Smooth muscle cell (in vitro differentiated cells): ENCODE measurements at regions not wholly inside any gene's neighbourhood (a gene's known extent, or its start where the extent isn't known, plus 50 kb on each side); places are given as distances from the start of the nearest gene placed in this dataset.

Source experiments
- DNase-seq: peaks from one replicate; lab custom pipeline; 2025; ENCODE audit not compliant: unreplicated experiment; lab: John Stamatoyannopoulos, UW
- H2AFZ ChIP-seq: fragments of 200-600 bp; sonication (generic); 2 replicates; pipeline ENCODE4 v1.6.0; 2016; ENCODE audit warnings: antibody characterized with exemption, low read depth, mild to moderate bottlenecking
- H3F3A ChIP-seq: fragments of 200-600 bp; sonication (generic); 2 replicates; pipeline ENCODE4 v1.6.0; 2017; ENCODE audit warnings: antibody characterized with exemption, low read depth
- H3K27ac ChIP-seq: fragments of 200-600 bp; sonication (generic); 2 replicates; pipeline ENCODE4 v1.5.1; 2016; ENCODE audit warnings: low read depth, mild to moderate bottlenecking
- H3K27me3 ChIP-seq: fragments of 200-600 bp; sonication (generic); 2 replicates; pipeline ENCODE4 v1.6.1; 2016; ENCODE audit warnings: low read depth, mild to moderate bottlenecking
- H3K36me3 ChIP-seq: fragments of 200-600 bp; sonication (generic); 2 replicates; pipeline ENCODE4 v1.5.1; 2016; ENCODE audit warnings: low read depth
- H3K4me1 ChIP-seq: fragments of 200-600 bp; sonication (generic); 2 replicates; pipeline ENCODE4 v1.5.1; 2016; ENCODE audit warnings: low read depth
- H3K4me2 ChIP-seq: fragments of 200-600 bp; sonication (generic); 2 replicates; pipeline ENCODE4 v1.6.0; 2016; ENCODE audit warnings: mild to moderate bottlenecking
- H3K4me3 ChIP-seq: fragments of 200-600 bp; sonication (generic); 2 replicates; pipeline ENCODE4 v1.5.1; 2016; ENCODE audit warnings: mild to moderate bottlenecking
- H3K79me2 ChIP-seq: fragments of 200-600 bp; sonication (generic); 2 replicates; pipeline ENCODE4 v1.6.0; 2016; ENCODE audit warnings: low read depth, mild to moderate bottlenecking
- H3K9ac ChIP-seq: fragments of 200-600 bp; sonication (generic); 2 replicates; pipeline ENCODE4 v1.6.0; 2016; ENCODE audit warnings: low read depth
- H3K9me3 ChIP-seq: fragments of 200-600 bp; sonication (generic); replicated peaks from 2 replicates; pipeline ENCODE4 v1.5.1; 2016; ENCODE audit warnings: low read depth
- H4K20me1 ChIP-seq: fragments of 200-600 bp; sonication (generic); 2 replicates; pipeline ENCODE4 v1.6.0; 2016; ENCODE audit warnings: low read depth
- WGBS: methylation state at CpG from one replicate; pipeline ENCODE4 v1.1.7; 2016; ENCODE audit warnings: low lambda C conversion rate; 5-methylcytosine and 5-hydroxymethylcytosine counted together
- TF ChIP-seq, protein P1 (sequence below): fragments of 200-600 bp; sonication (generic); IDR thresholded peaks from 2 replicates; pipeline ENCODE4 v1.5.1; 2017; ENCODE audit warnings: borderline replicate concordance, mild to moderate bottlenecking, antibody characterized with exemption; ENCODE audit not compliant: insufficient read depth, poor library complexity, severe bottlenecking

DNA sequence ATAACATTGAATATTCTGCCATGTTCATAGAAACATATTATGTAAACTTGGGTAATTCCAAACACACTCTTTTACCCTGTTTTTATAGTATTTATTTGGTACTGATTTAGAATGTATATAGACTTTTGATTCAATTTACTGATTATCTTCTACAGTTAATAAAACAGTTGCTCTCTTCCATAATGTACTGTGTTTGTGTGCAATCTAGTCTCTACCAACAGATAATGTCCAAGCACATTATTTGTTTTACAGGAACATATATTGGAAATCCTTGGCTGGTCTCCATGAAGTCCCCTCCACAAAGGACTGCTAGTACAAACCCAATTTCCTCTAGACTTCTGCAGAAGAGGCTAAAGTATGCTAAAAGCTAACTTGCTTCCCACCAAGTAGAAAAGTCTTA, 386.6 kb downstream of the RND3 start:
- H3K4me3 ChIP-seq = no peak overlapping the region
- no peak overlapping the region for H3K27ac ChIP-seq
- no peak overlapping the region for H2AFZ ChIP-seq
- H4K20me1 ChIP-seq = no peaks in the 10 kb centered on the region
- H3F3A ChIP-seq = no peaks in the 10 kb centered on the region
- peaks cover 12% of the 10 kb centered on the region for H3K4me1 ChIP-seq
- no peak overlapping the region for H3K4me2 ChIP-seq
- no peaks in the 10 kb centered on the region for H3K9me3 ChIP-seq
- TF ChIP-seq, protein P1, sequence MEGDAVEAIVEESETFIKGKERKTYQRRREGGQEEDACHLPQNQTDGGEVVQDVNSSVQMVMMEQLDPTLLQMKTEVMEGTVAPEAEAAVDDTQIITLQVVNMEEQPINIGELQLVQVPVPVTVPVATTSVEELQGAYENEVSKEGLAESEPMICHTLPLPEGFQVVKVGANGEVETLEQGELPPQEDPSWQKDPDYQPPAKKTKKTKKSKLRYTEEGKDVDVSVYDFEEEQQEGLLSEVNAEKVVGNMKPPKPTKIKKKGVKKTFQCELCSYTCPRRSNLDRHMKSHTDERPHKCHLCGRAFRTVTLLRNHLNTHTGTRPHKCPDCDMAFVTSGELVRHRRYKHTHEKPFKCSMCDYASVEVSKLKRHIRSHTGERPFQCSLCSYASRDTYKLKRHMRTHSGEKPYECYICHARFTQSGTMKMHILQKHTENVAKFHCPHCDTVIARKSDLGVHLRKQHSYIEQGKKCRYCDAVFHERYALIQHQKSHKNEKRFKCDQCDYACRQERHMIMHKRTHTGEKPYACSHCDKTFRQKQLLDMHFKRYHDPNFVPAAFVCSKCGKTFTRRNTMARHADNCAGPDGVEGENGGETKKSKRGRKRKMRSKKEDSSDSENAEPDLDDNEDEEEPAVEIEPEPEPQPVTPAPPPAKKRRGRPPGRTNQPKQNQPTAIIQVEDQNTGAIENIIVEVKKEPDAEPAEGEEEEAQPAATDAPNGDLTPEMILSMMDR = no peak
- H3K27me3 ChIP-seq = no peaks in the 10 kb centered on the region
- H3K9ac ChIP-seq = no peak overlapping the region
- no peaks in the 10 kb centered on the region for H3K79me2 ChIP-seq
- DNase-seq = no peak
- no peaks in the 10 kb centered on the region for H3K36me3 ChIP-seq

DNA sequence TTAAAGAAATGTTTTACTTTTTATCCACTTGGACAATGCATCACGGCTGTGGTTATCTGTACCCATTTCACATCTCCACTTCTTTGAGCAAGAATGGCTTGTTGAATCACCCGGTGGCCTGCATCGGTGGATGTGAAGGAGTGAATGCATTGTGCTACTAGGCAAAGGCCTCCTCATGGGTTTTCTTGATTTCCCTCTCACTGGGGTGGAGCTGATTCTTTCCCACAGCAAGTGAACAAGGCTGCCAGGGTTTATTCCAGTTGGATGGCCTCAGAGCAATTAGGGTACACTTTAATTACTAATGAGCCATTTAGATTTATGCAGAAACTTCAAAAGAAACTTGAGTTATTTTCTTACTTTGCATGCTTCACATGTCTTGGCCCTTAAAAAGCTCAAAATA, 387.1 kb downstream of the RND3 start:
- no peaks in the 10 kb centered on the region for H4K20me1 ChIP-seq
- H3K9ac ChIP-seq = no peak overlapping the region
- H3K36me3 ChIP-seq = no peaks in the 10 kb centered on the region
- H3F3A ChIP-seq = no peaks in the 10 kb centered on the region
- H3K9me3 ChIP-seq = no peaks in the 10 kb centered on the region
- H3K4me1 ChIP-seq = peaks cover 12% of the 10 kb centered on the region
- H3K79me2 ChIP-seq = no peaks in the 10 kb centered on the region
- WGBS = 94% methylated on average over 3 of the region's 3 CpGs
- no peak overlapping the region for H2AFZ ChIP-seq
- no peaks in the 10 kb centered on the region for H3K27me3 ChIP-seq
- TF ChIP-seq, protein P1 = no peak
- H3K4me2 ChIP-seq = no peak overlapping the region
- no peak overlapping the region for H3K4me3 ChIP-seq
- H3K27ac ChIP-seq = no peak overlapping the region
- DNase-seq = no peak

DNA sequence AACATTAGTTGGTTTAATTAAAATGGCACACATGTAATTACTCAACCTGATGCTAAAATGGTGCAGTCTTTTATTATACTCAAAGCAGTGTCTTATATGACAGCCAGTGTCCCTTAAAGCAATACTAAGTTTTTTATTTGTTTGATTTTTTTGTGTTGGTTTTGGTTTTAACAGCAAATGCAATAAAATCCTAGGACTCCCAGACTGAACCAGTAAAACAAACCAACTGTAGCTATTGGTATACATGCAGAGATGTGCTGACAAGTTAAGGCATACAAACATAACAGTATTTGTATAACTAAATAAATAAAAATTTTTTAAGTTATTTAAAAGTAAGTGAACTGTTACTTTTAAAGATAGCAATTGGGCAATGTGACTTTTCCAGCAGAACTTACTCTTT, 387.7 kb downstream of the RND3 start:
- Histone ChIP-seq H3K27me3 (no peaks in the 10 kb centered on the region), H3F3A (no peaks in the 10 kb centered on the region), H3K4me3 (no peak overlapping the region), H3K4me2 (no peak overlapping the region), H3K9me3 (no peaks in the 10 kb centered on the region), H3K4me1 (peaks cover 12% of the 10 kb centered on the region), H3K27ac (no peak overlapping the region), H4K20me1 (no peaks in the 10 kb centered on the region), H3K36me3 (no peaks in the 10 kb centered on the region), H2AFZ (no peak overlapping the region), H3K79me2 (no peaks in the 10 kb centered on the region), H3K9ac (no peak overlapping the region)
- no peak for DNase-seq
- TF ChIP-seq, protein P1 = no peak

DNA sequence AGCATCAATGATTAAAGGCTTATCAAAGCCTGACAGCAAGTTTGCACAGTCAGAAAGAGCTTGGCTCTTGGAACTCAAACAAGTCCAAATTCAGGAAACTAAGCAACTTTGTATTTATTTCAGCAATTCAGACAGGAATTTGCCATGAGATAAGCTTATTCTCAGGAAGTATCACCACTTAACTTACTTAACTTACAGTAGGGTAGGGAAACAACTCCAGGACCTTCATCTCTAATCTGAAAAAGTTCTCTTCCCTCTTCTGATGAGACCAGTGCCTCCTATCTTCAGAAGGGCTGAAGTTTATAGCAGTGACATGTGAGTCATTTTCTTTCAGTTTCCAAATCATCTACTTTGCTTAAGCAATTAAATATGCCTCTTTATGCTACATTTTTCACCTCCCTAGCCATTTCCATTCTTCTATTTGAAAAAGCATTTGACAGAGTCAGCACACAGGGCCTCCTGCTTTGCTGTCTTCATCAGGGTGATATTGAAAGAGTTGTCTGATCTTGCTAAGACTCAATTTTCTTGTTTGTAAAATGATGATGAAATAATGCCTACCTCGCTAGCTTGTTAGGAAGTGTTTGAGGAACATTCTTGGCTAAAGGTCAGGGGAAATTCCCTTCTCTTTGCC, 389.5 kb downstream of the RND3 start:
- 54% methylated on average over 1 of the region's 1 CpG for WGBS

More for the DNA sequence above, 389.5 kb downstream of the RND3 start:
- Histone ChIP-seq H2AFZ (peak overlapping the region; percentile 26), H4K20me1 (no peaks in the 10 kb centered on the region), H3K4me2 (peak overlapping the region; percentile 53), H3K27ac (peak overlapping the region; percentile 52), H3K9me3 (no peaks in the 10 kb centered on the region), H3K4me1 (peaks cover 12% of the 10 kb centered on the region), H3K79me2 (no peaks in the 10 kb centered on the region), H3K36me3 (no peaks in the 10 kb centered on the region), H3K9ac (no peak overlapping the region), H3K4me3 (no peak overlapping the region), H3F3A (no peaks in the 10 kb centered on the region), H3K27me3 (no peaks in the 10 kb centered on the region)
- TF ChIP-seq, protein P1 = peak; percentile 26
- DNase-seq = no peak
